ENCODE measurements at regions not wholly inside any gene's neighbourhood (a gene's known extent, or its start where the extent isn't known, plus 50 kb on each side); places are given as distances from the start of the nearest gene placed in this dataset.
"Not testable (repeated sequence)": the region's sequence is repeated elsewhere in the genome, so short reads cannot be mapped to it uniquely, and the experiment has no call there.

GRCh38 chr1:228994676-228995594 lies 259.7 kb downstream of the RHOU start:
- no peak for DNase-seq

GRCh38 chr1:228996281-228996680 lies 261.0 kb downstream of the RHOU start:
- no peak for DNase-seq

- DNase-seq = no peak
Measured at GRCh38 chr1:228997721-228998144, 262.5 kb downstream of the RHOU start.

- no peak for DNase-seq
Measured at GRCh38 chr1:228998179-228998578, 262.9 kb downstream of the RHOU start.

- DNase-seq = no peak
Measured at GRCh38 chr1:228999446-229000170, 264.3 kb downstream of the RHOU start.

GRCh38 chr1:229000187-229000586 lies 264.9 kb downstream of the RHOU start:
- DNase-seq = no peak

GRCh38 chr1:229001467-229002011 lies 266.3 kb downstream of the RHOU start:
- no peak for DNase-seq

GRCh38 chr1:229002037-229002436 lies 266.8 kb downstream of the RHOU start:
- no peak for DNase-seq

- DNase-seq = no peak
Measured at GRCh38 chr1:229002451-229002960, 267.2 kb downstream of the RHOU start.

- DNase-seq = peak; percentile 46
Measured at GRCh38 chr1:229003233-229004031, 267.5 kb upstream of the RAB4A start.

- DNase-seq = peak; percentile 20
Measured at GRCh38 chr1:229004066-229004833, 266.7 kb upstream of the RAB4A start.

- DNase-seq = no peak
Measured at GRCh38 chr1:229005097-229005496, 265.8 kb upstream of the RAB4A start.

- DNase-seq = no peak
Measured at GRCh38 chr1:229005556-229005955, 265.4 kb upstream of the RAB4A start.

- DNase-seq = no peak
Measured at GRCh38 chr1:229006121-229006870, 264.6 kb upstream of the RAB4A start.

- DNase-seq = no peak
Measured at GRCh38 chr1:229007167-229007566, 263.7 kb upstream of the RAB4A start.

- DNase-seq = no peak
Measured at GRCh38 chr1:229007701-229008100, 263.2 kb upstream of the RAB4A start.

GRCh38 chr1:229008347-229008746 lies 262.6 kb upstream of the RAB4A start:
- not testable (repeated sequence) for DNase-seq

- no peak for DNase-seq
Measured at GRCh38 chr1:229011022-229011421, 259.9 kb upstream of the RAB4A start.

GRCh38 chr1:229012823-229013222 lies 258.1 kb upstream of the RAB4A start:
- DNase-seq = no peak

GRCh38 chr1:229013981-229014380 lies 256.9 kb upstream of the RAB4A start:
- DNase-seq = no peak

- DNase-seq = no peak
Measured at GRCh38 chr1:229015806-229016205, 255.1 kb upstream of the RAB4A start.
